Liver (tissue), 8 donors: ENCODE measurements at regions not wholly inside any gene's neighbourhood (a gene's known extent, or its start where the extent isn't known, plus 50 kb on each side); places are given as distances from the start of the nearest gene placed in this dataset.

Source experiments
- DNase-seq: peaks from one replicate; pipeline ENCODE4 v3.0.0-alpha.2; 2017; ENCODE audit warnings: low spot score
- H3K27ac ChIP-seq, 2 donors: one replicate each; pipeline ENCODE4 v1.7.0; 2013; ENCODE audit warnings: inconsistent platforms in 2 of 2, low read length in 2 of 2, control low read depth in 1 of 2, low read depth in 1 of 2, mild to moderate bottlenecking in 1 of 2
- H3K27me3 ChIP-seq, 4 donors: one replicate each; pipeline versions ENCODE4 v1.6.1 to v1.7.0; 2013; ENCODE audit warnings: low read length in 3 of 4, inconsistent platforms in 1 of 4, mild to moderate bottlenecking in 1 of 4, moderate library complexity in 1 of 4; ENCODE audit not compliant: control insufficient read depth in 4 of 4, insufficient read depth in 4 of 4
- H3K36me3 ChIP-seq, 4 donors: one replicate each; pipeline versions ENCODE4 v1.6.1 to v1.7.0; 2013; ENCODE audit warnings: low read length in 3 of 4, mild to moderate bottlenecking in 3 of 4, low read depth in 1 of 4, moderate library complexity in 1 of 4; ENCODE audit not compliant: control insufficient read depth in 4 of 4, insufficient read depth in 3 of 4
- H3K4me1 ChIP-seq, 4 donors: one replicate each; pipeline versions ENCODE4 v1.6.1 to v1.7.0; 2013; ENCODE audit warnings: low read length in 3 of 4, mild to moderate bottlenecking in 3 of 4, moderate library complexity in 1 of 4; ENCODE audit not compliant: control insufficient read depth in 4 of 4, insufficient read depth in 4 of 4
- H3K4me3 ChIP-seq, 3 donors: one replicate each; pipeline versions ENCODE4 v1.6.1 to v1.7.0; 2013; ENCODE audit warnings: low read length in 3 of 3, control low read depth in 1 of 3, low read depth in 1 of 3, mild to moderate bottlenecking in 1 of 3
- H3K9ac ChIP-seq, 2 donors: one replicate each; pipeline ENCODE4 v1.7.0; 2013; ENCODE audit warnings: low read length in 2 of 2, mild to moderate bottlenecking in 2 of 2, moderate library complexity in 2 of 2, control low read depth in 1 of 2, low read depth in 1 of 2
- H3K9me3 ChIP-seq, 4 donors: one replicate each; pipeline versions ENCODE4 v1.6.1 to v1.7.0; 2013; ENCODE audit warnings: low read length in 3 of 4; ENCODE audit not compliant: control insufficient read depth in 4 of 4
- CTCF ChIP-seq: fragments of 150-350 bp; IDR thresholded peaks from 2 replicates; pipeline ENCODE4 v1.5.1; 2017; ENCODE audit warnings: improper control_type of control experiment, low read depth, low read length; ENCODE audit not compliant: missing input control
- EGR1 ChIP-seq, 2 donors: IDR thresholded peaks; 2 replicates each; pipeline ENCODE4 v1.6.1; 2016 to 2018; ENCODE audit warnings: antibody characterized with exemption in 2 of 2, low read depth in 2 of 2
- FOXA1 ChIP-seq: IDR thresholded peaks from 2 replicates; pipeline ENCODE4 v1.6.1; 2016; ENCODE audit warnings: antibody characterized with exemption
- FOXA2 ChIP-seq: IDR thresholded peaks from 2 replicates; pipeline ENCODE4 v1.6.1; 2016; ENCODE audit warnings: antibody characterized with exemption
- GABPA ChIP-seq, 2 donors: IDR thresholded peaks in 1 of 2; conservative IDR thresholded peaks in 1 of 2; 2 replicates each; pipeline ENCODE4 v1.6.1; 2016; ENCODE audit warnings: antibody characterized with exemption in 2 of 2, mild to moderate bottlenecking in 1 of 2, moderate library complexity in 1 of 2
- HNF4A ChIP-seq, 2 donors: conservative IDR thresholded peaks; 2 replicates each; pipeline ENCODE4 v1.6.1; 2016; ENCODE audit warnings: antibody characterized with exemption in 2 of 2, mild to moderate bottlenecking in 2 of 2
- HNF4G ChIP-seq: IDR thresholded peaks from 2 replicates; pipeline ENCODE4 v1.6.1; 2016; ENCODE audit warnings: antibody characterized with exemption
- JUND ChIP-seq, 2 donors: IDR thresholded peaks; 2 replicates each; pipeline ENCODE4 v1.6.1; 2016; ENCODE audit warnings: antibody characterized with exemption in 2 of 2
- MAX ChIP-seq: IDR thresholded peaks from 2 replicates; pipeline ENCODE4 v1.6.1; 2016; ENCODE audit warnings: antibody characterized with exemption
- NR2F2 ChIP-seq: IDR thresholded peaks from 2 replicates; pipeline ENCODE4 v1.6.1; 2016; ENCODE audit warnings: antibody characterized with exemption
- RAD21 ChIP-seq, 2 donors: IDR thresholded peaks; 2 replicates each; pipeline ENCODE4 v1.6.1; 2016; ENCODE audit warnings: antibody characterized with exemption in 2 of 2, mild to moderate bottlenecking in 2 of 2
- RXRA ChIP-seq, 2 donors: IDR thresholded peaks; 2 replicates each; pipeline ENCODE4 v1.6.1; 2017 to 2018; ENCODE audit warnings: antibody characterized with exemption in 2 of 2, mild to moderate bottlenecking in 1 of 2
- SP1 ChIP-seq: IDR thresholded peaks from 2 replicates; pipeline ENCODE4 v1.6.1; 2018; ENCODE audit warnings: antibody characterized with exemption, mild to moderate bottlenecking
- TAF1 ChIP-seq: conservative IDR thresholded peaks from 2 replicates; pipeline ENCODE4 v1.6.1; 2016; ENCODE audit warnings: antibody characterized with exemption, mild to moderate bottlenecking
- YY1 ChIP-seq: IDR thresholded peaks from 2 replicates; pipeline ENCODE4 v1.6.1; 2016; ENCODE audit warnings: antibody characterized with exemption, mild to moderate bottlenecking
- WGBS: extraction: QIAGEN DNeasy Blood & Tissue Kit; methylation state at CpG from one replicate; pipeline ENCODE4 v1.1.7; 2013; 5-methylcytosine and 5-hydroxymethylcytosine counted together
- TF ChIP-seq, protein P1 (sequence below): IDR thresholded peaks from 2 replicates; pipeline ENCODE4 v1.6.1; 2016; ENCODE audit warnings: antibody characterized with exemption
- TF ChIP-seq, protein P2 (sequence below): IDR thresholded peaks from 2 replicates; pipeline ENCODE4 v1.6.1; 2016; ENCODE audit warnings: antibody characterized with exemption
- donor health status: healthy.
- donor health status: healthy.
- donor health status: healthy.
- donor health status: healthy.
- donor health status: healthy.

DNA sequence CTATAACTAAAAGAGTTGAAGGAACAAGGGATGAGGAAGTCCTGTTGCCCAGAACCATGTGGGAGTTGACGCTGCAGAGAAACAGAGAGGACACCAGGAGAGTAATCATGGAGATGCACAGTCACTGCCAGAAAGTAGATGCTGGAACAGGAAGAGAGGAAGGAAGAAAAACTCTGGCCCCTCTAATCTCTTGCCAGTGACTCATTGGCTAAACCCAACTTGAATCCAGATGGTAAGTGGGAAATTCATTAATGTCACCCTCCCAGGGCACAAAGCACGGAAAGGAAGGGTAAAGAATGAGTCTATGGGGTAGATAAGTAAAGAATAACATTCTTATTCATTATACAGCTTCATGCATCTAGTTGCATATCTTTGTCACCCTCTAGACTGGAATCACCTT is 631.9 kb downstream of the PRELID2 start:
- Histone ChIP-seq H3K27ac (no peak overlapping the region), H3K36me3 (no peaks in the 10 kb centered on the region), H3K4me1 (no peaks in the 10 kb centered on the region), H3K27me3 (no peaks in the 10 kb centered on the region), H3K4me3 (no peak overlapping the region), H3K9me3 (no peaks in the 10 kb centered on the region), H3K9ac (no peak overlapping the region)
- 62% methylated on average over 2 of the region's 2 CpGs for WGBS
- no peak for DNase-seq
- TF ChIP-seq RAD21 (IDR thresholded peaks at IDR 0.05), result no peak
- TF ChIP-seq HNF4G, result no peak
- TF ChIP-seq, protein P1, sequence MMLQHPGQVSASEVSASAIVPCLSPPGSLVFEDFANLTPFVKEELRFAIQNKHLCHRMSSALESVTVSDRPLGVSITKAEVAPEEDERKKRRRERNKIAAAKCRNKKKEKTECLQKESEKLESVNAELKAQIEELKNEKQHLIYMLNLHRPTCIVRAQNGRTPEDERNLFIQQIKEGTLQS, result no peak
- TF ChIP-seq, protein P2, sequence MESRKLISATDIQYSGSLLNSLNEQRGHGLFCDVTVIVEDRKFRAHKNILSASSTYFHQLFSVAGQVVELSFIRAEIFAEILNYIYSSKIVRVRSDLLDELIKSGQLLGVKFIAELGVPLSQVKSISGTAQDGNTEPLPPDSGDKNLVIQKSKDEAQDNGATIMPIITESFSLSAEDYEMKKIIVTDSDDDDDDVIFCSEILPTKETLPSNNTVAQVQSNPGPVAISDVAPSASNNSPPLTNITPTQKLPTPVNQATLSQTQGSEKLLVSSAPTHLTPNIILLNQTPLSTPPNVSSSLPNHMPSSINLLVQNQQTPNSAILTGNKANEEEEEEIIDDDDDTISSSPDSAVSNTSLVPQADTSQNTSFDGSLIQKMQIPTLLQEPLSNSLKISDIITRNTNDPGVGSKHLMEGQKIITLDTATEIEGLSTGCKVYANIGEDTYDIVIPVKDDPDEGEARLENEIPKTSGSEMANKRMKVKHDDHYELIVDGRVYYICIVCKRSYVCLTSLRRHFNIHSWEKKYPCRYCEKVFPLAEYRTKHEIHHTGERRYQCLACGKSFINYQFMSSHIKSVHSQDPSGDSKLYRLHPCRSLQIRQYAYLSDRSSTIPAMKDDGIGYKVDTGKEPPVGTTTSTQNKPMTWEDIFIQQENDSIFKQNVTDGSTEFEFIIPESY, result no peak
- no peak for TF ChIP-seq SP1
- no peak for TF ChIP-seq NR2F2
- TF ChIP-seq MAX, result no peak
- TF ChIP-seq YY1, result no peak
- no peak for TF ChIP-seq FOXA1
- no peak for TF ChIP-seq GABPA (IDR thresholded peaks at IDR 0.05 in 1 of 2, conservative IDR thresholded peaks at IDR 0.05 in 1 of 2)
- TF ChIP-seq HNF4A (conservative IDR thresholded peaks at IDR 0.05), result no peak
- TF ChIP-seq CTCF, result no peak
- TF ChIP-seq RXRA (IDR thresholded peaks at IDR 0.05), result no peak
- no peak for TF ChIP-seq EGR1 (IDR thresholded peaks at IDR 0.05; ENCODE audit: low read depth in 2 of 2)

DNA sequence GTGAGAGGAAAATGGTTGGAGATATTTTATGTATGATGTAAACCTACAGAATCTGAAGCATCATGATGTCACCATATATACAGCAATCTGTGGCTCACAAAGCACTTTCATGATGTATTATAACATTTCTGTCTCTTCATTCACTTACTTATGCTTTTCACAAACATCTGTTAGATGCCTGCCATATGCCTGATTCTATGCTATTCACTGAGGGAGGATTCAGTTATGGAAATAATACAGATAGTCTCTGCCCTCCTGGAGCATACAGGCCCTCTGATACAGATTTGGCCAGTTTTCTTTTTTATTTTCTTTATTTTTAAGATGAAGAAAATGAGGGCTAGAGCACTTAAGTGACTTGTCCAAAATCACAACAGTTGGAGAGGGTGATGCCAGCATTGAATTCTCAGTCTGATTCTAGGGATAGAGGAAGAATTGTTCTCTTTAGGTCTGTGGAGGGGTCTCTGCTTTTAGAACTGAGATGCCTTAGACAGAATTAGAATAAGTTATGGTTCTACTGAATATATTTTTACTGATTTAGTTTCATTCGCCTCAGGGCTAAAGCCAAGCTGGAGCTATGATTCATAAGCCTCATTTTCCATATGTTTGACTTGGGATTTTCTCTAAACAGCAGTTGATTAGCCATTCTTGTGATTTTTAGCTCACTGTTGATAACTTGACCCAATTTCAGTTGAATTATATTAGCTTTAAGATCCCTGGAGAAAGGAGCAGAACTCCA is 636.4 kb downstream of the PRELID2 start:
- Histone ChIP-seq H3K27ac (no peak overlapping the region), H3K9ac (no peak overlapping the region), H3K4me3 (no peak overlapping the region), H3K9me3 (no peaks in the 10 kb centered on the region), H3K4me1 (no peaks in the 10 kb centered on the region), H3K27me3 (no peaks in the 10 kb centered on the region), H3K36me3 (no peaks in the 10 kb centered on the region)
- 77% methylated on average over 1 of the region's 1 CpG for WGBS
- no peak for DNase-seq
- TF ChIP-seq HNF4A (conservative IDR thresholded peaks at IDR 0.05), result no peak
- no peak for TF ChIP-seq GABPA (IDR thresholded peaks at IDR 0.05 in 1 of 2, conservative IDR thresholded peaks at IDR 0.05 in 1 of 2)
- TF ChIP-seq FOXA2, result no peak
- no peak for TF ChIP-seq EGR1 (IDR thresholded peaks at IDR 0.05; ENCODE audit: low read depth in 2 of 2)
- no peak for TF ChIP-seq JUND (IDR thresholded peaks at IDR 0.05)
- TF ChIP-seq TAF1, result no peak
- TF ChIP-seq SP1, result no peak
- TF ChIP-seq CTCF, result no peak
- TF ChIP-seq, protein P1, result no peak
- TF ChIP-seq MAX, result no peak
- TF ChIP-seq RAD21 (IDR thresholded peaks at IDR 0.05), result no peak
- TF ChIP-seq, protein P2, result no peak
